OCI-LY1 (cell line): ENCODE measurements at regions not wholly inside any gene's neighbourhood (a gene's known extent, or its start where the extent isn't known, plus 50 kb on each side); places are given as distances from the start of the nearest gene placed in this dataset.

Experiments
- EZH2 ChIP-seq: fragments of 200-600 bp; sonication (generic), shearing (Covaris generic); IDR thresholded peaks from 2 replicates; pipeline ENCODE4 v1.8.0; 2017; ENCODE audit warnings: borderline replicate concordance, mixed run types, mild to moderate bottlenecking, antibody characterized with exemption, low read length, moderate library complexity, mixed read lengths
- TF ChIP-seq, protein P1 (sequence below): fragments of 200-600 bp; sonication (generic), shearing (Covaris generic); IDR thresholded peaks from 2 replicates; pipeline ENCODE4 v1.5.1; 2017; ENCODE audit warnings: mild to moderate bottlenecking, antibody characterized with exemption, low read length, moderate library complexity, mixed read lengths

DNA sequence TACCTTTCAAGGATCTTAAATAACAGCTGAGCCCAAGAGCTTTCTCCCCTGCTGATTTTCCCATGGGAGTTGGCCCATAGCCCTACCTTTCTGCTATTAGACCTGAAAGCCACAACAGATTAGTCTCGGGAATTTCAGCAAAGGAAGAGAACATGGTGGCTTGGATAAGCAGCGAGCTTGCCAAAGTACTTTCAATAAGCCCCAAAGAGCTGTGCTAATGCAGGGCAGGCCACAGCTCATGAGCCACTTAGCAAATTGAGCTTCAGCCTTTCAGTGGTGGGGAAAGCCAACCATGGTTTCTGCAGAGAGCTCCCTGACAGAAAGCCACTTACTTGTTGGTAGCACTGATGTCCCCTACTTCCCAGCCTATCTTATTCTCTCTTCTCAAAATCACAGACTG lies 217.8 kb upstream of the IRX5 start:
- TF ChIP-seq, protein P1, sequence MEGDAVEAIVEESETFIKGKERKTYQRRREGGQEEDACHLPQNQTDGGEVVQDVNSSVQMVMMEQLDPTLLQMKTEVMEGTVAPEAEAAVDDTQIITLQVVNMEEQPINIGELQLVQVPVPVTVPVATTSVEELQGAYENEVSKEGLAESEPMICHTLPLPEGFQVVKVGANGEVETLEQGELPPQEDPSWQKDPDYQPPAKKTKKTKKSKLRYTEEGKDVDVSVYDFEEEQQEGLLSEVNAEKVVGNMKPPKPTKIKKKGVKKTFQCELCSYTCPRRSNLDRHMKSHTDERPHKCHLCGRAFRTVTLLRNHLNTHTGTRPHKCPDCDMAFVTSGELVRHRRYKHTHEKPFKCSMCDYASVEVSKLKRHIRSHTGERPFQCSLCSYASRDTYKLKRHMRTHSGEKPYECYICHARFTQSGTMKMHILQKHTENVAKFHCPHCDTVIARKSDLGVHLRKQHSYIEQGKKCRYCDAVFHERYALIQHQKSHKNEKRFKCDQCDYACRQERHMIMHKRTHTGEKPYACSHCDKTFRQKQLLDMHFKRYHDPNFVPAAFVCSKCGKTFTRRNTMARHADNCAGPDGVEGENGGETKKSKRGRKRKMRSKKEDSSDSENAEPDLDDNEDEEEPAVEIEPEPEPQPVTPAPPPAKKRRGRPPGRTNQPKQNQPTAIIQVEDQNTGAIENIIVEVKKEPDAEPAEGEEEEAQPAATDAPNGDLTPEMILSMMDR: no peak
- TF ChIP-seq EZH2: no peak
